H7 (cell line): ENCODE measurements at regions not wholly inside any gene's neighbourhood (a gene's known extent, or its start where the extent isn't known, plus 50 kb on each side); places are given as distances from the start of the nearest gene placed in this dataset.
"Not testable (repeated sequence)": the region's sequence is repeated elsewhere in the genome, so short reads cannot be mapped to it uniquely, and the experiment has no call there.

Source experiments
- DNase-seq: peaks from one replicate; pipeline ENCODE4 v3.0.0; 2012
- H3K27me3 ChIP-seq: 2 replicates; pipeline ENCODE4 v1.6.0; 2011; ENCODE audit warnings: mild to moderate bottlenecking, low read length; ENCODE audit not compliant: control insufficient read depth, insufficient read depth
- H3K36me3 ChIP-seq: replicated peaks from 2 replicates; pipeline ENCODE4 v1.5.1; 2011; ENCODE audit warnings: low read length; ENCODE audit not compliant: control insufficient read depth, insufficient read depth
- H3K4me3 ChIP-seq: 2 replicates; pipeline ENCODE4 v1.5.1; 2011; ENCODE audit warnings: low read depth, mild to moderate bottlenecking, control low read depth, low read length, moderate library complexity; ENCODE audit not compliant: insufficient read depth

GRCh38 chr3:34131091-34131490 is 332.7 kb downstream of the PDCD6IP start:
- Histone ChIP-seq H3K27me3 (no peaks in the 10 kb centered on the region), H3K4me3 (no peak overlapping the region)
- DNase-seq, result no peak

GRCh38 chr3:34132069-34132692 is 333.8 kb downstream of the PDCD6IP start:
- no peaks in the 10 kb centered on the region for H3K27me3 ChIP-seq
- no peaks in the 10 kb centered on the region for H3K36me3 ChIP-seq
- H3K4me3 ChIP-seq, result no peak overlapping the region
- no peak for DNase-seq

More at GRCh38 chr3:34131091-34131490, 332.7 kb downstream of the PDCD6IP start:
- no peaks in the 10 kb centered on the region for H3K36me3 ChIP-seq

DNA sequence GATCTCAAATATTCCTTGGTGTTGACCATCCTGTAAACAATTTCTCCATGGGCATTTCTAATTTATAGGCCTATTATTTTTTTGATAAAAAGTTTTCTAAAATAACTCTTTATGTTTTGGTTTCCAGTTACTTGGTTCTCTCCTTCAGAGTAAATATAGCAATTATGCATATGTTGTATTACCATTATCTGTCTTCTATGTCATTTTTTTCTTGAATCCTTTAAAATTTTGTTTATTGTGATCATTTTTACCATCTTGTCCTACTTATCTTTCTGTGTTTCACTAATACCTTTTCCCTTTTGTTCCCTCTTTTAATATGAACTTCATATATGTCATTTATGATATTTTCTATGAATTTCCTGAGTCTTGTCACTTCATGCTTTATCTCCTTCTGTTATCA is 341.1 kb downstream of the PDCD6IP start:
- no peak for DNase-seq
- no peaks in the 10 kb centered on the region for H3K36me3 ChIP-seq
- no peak overlapping the region for H3K4me3 ChIP-seq
- H3K27me3 ChIP-seq, result no peaks in the 10 kb centered on the region

DNA sequence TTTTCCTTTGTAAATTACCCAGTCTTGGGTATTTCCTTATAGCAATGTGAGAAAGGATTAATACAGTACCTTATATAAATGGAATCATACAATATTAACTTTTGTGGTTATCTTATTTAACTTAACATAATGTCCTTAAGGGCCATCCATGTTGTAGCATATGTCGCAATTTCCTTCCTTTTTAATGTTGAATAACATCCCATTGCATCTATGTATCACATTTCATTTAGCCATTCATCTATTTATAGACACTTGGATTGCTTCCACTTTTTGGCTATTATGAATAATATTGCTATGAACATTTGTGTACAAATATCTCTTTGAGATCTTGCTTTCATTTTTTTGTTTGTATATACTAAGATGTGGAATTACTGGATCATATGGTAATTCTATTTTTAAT is 342.2 kb downstream of the PDCD6IP start:
- H3K36me3 ChIP-seq, result no peaks in the 10 kb centered on the region
- DNase-seq, result no peak
- H3K27me3 ChIP-seq, result no peaks in the 10 kb centered on the region
- H3K4me3 ChIP-seq, result no peak overlapping the region

GRCh38 chr3:34141841-34142337 is 343.5 kb downstream of the PDCD6IP start:
- Histone ChIP-seq H3K4me3 (no peak overlapping the region), H3K27me3 (no peaks in the 10 kb centered on the region), H3K36me3 (no peaks in the 10 kb centered on the region)
- no peak for DNase-seq

GRCh38 chr3:34145796-34146195 is 347.4 kb downstream of the PDCD6IP start:
- no peak overlapping the region for H3K4me3 ChIP-seq
- DNase-seq, result no peak
- H3K27me3 ChIP-seq, result no peaks in the 10 kb centered on the region
- no peaks in the 10 kb centered on the region for H3K36me3 ChIP-seq

- Histone ChIP-seq H3K27me3 (no peaks in the 10 kb centered on the region), H3K4me3 (no peak overlapping the region), H3K36me3 (no peaks in the 10 kb centered on the region)
- no peak for DNase-seq
These were observed 348.2 kb downstream of the PDCD6IP start for GRCh38 chr3:34146596-34146995.

DNA sequence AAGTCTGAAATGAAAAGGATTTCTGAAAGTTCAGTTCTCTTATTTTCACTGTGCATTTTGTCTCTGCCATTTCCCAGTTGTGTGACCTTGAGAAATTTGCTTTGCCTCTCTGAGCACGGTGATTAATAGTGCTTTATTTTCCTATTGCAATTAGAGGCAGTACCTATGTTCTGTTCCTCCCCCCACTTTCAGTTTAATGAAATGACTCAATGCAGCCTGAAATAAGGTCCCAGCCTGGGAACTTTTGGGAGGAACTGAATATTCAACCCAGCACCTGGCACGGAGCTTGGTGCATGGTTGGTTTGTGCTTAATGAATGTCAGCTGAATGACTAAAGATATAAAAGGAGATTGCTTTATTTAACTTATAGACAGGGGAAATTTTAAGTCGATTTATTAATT is 352.6 kb downstream of the PDCD6IP start:
- no peaks in the 10 kb centered on the region for H3K36me3 ChIP-seq
- no peaks in the 10 kb centered on the region for H3K27me3 ChIP-seq
- no peak for DNase-seq
- no peak overlapping the region for H3K4me3 ChIP-seq

GRCh38 chr3:34152656-34153055 is 354.2 kb downstream of the PDCD6IP start:
- Histone ChIP-seq H3K27me3 (no peaks in the 10 kb centered on the region), H3K4me3 (no peak overlapping the region), H3K36me3 (no peaks in the 10 kb centered on the region)
- DNase-seq, result no peak

GRCh38 chr3:34155108-34155507 is 356.7 kb downstream of the PDCD6IP start:
- Histone ChIP-seq H3K36me3 (no peaks in the 10 kb centered on the region), H3K27me3 (no peaks in the 10 kb centered on the region), H3K4me3 (no peak overlapping the region)
- no peak for DNase-seq

DNA sequence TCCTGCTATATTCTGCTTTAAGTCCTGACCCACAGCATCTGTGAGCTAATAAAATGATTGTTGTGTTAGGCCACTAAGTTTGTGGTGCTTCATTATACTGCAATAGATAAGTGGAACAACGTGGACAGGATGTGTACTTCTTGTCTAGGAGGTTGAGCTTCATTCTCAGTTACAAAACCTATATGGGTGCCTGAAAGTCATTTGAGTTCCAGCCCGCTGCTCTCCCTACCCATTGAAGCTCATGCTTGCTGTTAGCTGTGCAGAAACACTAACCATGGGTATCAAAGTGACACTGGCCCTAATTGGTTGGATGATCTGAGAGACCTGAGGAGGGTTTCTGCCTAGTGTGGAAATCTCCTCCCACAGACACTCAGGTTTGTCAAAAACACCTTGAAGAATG is 357.2 kb downstream of the PDCD6IP start:
- DNase-seq, result no peak
- no peak overlapping the region for H3K4me3 ChIP-seq
- no peaks in the 10 kb centered on the region for H3K36me3 ChIP-seq
- H3K27me3 ChIP-seq, result no peaks in the 10 kb centered on the region

GRCh38 chr3:34157491-34157890 is 359.1 kb downstream of the PDCD6IP start:
- DNase-seq, result no peak
- no peaks in the 10 kb centered on the region for H3K27me3 ChIP-seq
- H3K4me3 ChIP-seq, result no peak overlapping the region
- H3K36me3 ChIP-seq, result no peaks in the 10 kb centered on the region

- Histone ChIP-seq H3K36me3 (no peaks in the 10 kb centered on the region), H3K27me3 (no peaks in the 10 kb centered on the region), H3K4me3 (no peak overlapping the region)
- no peak for DNase-seq
These were observed 361.4 kb downstream of the PDCD6IP start for GRCh38 chr3:34159613-34160420.

DNA sequence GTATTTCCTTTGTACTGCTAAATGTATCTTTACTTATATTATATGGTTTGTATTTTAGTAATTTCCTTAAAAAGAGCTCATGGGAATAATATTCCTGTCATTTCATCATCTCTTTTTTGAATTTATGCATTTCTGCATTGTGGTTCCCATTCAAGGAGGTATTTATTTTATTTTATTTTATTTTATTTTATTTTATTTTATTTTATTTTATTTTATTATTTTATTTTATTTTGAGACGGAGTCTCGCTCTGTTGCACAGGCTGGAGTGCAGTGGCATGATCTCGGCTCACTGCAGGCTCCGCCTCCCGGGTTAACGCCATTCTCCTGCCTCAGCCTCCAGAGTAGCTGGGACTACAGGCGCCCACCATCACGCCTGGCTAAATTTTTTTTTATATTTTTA is 371.2 kb downstream of the PDCD6IP start:
- H3K4me3 ChIP-seq, H3K27me3 ChIP-seq, H3K36me3 ChIP-seq, DNase-seq: not testable (repeated sequence)

- Histone ChIP-seq H3K4me3 (no peak overlapping the region), H3K27me3 (no peaks in the 10 kb centered on the region), H3K36me3 (no peaks in the 10 kb centered on the region)
- DNase-seq, result no peak
These were observed 376.3 kb downstream of the PDCD6IP start for GRCh38 chr3:34174740-34175139.
